Type B pancreatic cell (in vitro differentiated cells): ENCODE measurements at regions not wholly inside any gene's neighbourhood (a gene's known extent, or its start where the extent isn't known, plus 50 kb on each side); places are given as distances from the start of the nearest gene placed in this dataset.

Experiments used
- DNase-seq: peaks from one replicate; pipeline ENCODE4 v3.0.0; 2021; ENCODE audit warnings: mixed read lengths; ENCODE audit not compliant: unreplicated experiment; ENCODE audit errors: extremely low spot score
- H3K27ac Mint-ChIP-seq: 2 replicates; pipeline ENCODE4 v1.8.0; 2021; ENCODE audit warnings: mild to moderate bottlenecking, mixed read lengths
- H3K27me3 Mint-ChIP-seq: 2 replicates; pipeline ENCODE4 v1.8.0; 2021; ENCODE audit warnings: mixed read lengths
- H3K36me3 Mint-ChIP-seq: 2 replicates; pipeline ENCODE4 v1.8.0; 2021; ENCODE audit warnings: mixed read lengths
- H3K4me1 Mint-ChIP-seq: one replicate; pipeline ENCODE4 v1.8.0; 2021; ENCODE audit warnings: mixed read lengths; ENCODE audit not compliant: unreplicated experiment
- H3K4me3 Mint-ChIP-seq: 2 replicates; pipeline ENCODE4 v1.8.0; 2021; ENCODE audit warnings: mild to moderate bottlenecking, mixed read lengths
- H3K9me3 Mint-ChIP-seq: 2 replicates; pipeline ENCODE4 v1.8.0; 2021; ENCODE audit warnings: mixed read lengths
- TF ChIP-seq, protein P1 (sequence below): fragments of 200-600 bp; sonication (generic); conservative IDR thresholded peaks from 2 replicates; pipeline ENCODE4 v1.5.0; 2021; ENCODE audit warnings: antibody characterized with exemption, mild to moderate bottlenecking

DNA sequence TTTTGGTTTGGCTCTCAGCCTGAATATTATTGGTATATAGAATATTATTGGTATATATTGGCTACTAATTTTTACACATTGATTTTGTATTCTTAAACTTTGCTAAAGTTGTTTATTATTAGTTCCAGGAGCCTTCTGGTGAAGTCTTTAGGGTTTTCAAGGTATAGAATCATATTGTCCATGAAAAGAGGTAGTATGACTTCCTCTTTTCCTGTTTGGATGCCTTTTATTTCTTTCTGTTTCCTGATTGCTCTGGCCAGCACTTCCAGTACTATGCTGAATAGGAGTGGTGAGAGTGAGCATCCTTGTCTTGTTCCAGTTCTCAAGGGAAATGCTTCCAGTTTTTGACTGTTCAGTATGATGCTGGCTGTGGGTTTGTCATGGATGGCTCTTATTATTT is 107.3 kb upstream of the LIPC start:
- no peak overlapping the region for H3K4me3 Mint-ChIP-seq
- TF ChIP-seq, protein P1, sequence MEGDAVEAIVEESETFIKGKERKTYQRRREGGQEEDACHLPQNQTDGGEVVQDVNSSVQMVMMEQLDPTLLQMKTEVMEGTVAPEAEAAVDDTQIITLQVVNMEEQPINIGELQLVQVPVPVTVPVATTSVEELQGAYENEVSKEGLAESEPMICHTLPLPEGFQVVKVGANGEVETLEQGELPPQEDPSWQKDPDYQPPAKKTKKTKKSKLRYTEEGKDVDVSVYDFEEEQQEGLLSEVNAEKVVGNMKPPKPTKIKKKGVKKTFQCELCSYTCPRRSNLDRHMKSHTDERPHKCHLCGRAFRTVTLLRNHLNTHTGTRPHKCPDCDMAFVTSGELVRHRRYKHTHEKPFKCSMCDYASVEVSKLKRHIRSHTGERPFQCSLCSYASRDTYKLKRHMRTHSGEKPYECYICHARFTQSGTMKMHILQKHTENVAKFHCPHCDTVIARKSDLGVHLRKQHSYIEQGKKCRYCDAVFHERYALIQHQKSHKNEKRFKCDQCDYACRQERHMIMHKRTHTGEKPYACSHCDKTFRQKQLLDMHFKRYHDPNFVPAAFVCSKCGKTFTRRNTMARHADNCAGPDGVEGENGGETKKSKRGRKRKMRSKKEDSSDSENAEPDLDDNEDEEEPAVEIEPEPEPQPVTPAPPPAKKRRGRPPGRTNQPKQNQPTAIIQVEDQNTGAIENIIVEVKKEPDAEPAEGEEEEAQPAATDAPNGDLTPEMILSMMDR, result no peak
- H3K36me3 Mint-ChIP-seq, result peaks cover 6% of the 10 kb centered on the region
- H3K27me3 Mint-ChIP-seq, result no peaks in the 10 kb centered on the region
- no peak overlapping the region for H3K27ac Mint-ChIP-seq
- DNase-seq, result no peak
- no peaks in the 10 kb centered on the region for H3K9me3 Mint-ChIP-seq
- H3K4me1 Mint-ChIP-seq, result no peaks in the 10 kb centered on the region

DNA sequence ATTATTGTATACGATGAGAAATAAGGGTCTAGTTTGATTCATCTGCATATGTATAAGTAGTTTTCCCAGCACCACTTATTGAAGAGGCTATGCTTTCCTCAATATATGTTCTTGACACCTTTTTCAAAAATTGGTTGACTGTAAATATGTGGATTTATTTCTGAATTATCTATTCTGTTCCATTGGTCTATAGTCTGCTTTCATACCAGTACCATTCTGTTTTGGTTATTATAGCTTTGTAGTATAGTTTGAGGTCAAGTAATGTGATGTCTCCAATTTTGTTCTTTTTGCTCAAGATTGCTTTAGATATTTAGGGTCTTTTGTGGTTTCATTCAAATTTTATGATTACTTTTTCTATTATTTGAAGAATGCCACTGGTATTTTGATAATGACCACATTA is 103.8 kb upstream of the LIPC start:
- H3K4me1 Mint-ChIP-seq, result peaks cover 30% of the 10 kb centered on the region
- H3K36me3 Mint-ChIP-seq, result peaks cover 6% of the 10 kb centered on the region
- H3K4me3 Mint-ChIP-seq, result no peak overlapping the region
- H3K9me3 Mint-ChIP-seq, result no peaks in the 10 kb centered on the region
- TF ChIP-seq, protein P1, result no peak
- H3K27ac Mint-ChIP-seq, result no peak overlapping the region
- no peaks in the 10 kb centered on the region for H3K27me3 Mint-ChIP-seq
- no peak for DNase-seq

DNA sequence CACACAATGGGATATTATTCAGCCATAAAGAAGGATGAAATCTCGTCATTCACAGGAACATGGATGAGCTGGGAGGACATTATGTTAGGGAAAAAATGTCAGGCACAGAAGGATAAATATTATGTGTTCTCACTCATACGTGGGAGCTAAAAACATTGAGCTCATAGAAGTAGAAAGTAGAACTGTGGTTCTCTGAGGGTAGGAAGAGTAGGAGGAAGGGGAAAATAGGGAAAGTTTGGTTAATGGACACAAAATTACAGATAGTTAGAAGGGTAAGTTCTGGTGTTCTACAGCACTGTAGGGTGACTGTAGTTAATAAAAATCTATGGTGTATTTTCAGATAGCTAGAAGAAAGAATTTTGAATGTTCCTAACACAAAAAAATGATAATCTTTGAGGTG is 102.6 kb upstream of the LIPC start:
- H3K27ac Mint-ChIP-seq, result no peak overlapping the region
- no peaks in the 10 kb centered on the region for H3K27me3 Mint-ChIP-seq
- peaks cover 6% of the 10 kb centered on the region for H3K36me3 Mint-ChIP-seq
- peaks cover 35% of the 10 kb centered on the region for H3K4me1 Mint-ChIP-seq
- TF ChIP-seq, protein P1, result no peak
- H3K9me3 Mint-ChIP-seq, result peaks cover 5% of the 10 kb centered on the region
- H3K4me3 Mint-ChIP-seq, result no peak overlapping the region
- DNase-seq, result no peak

- peaks cover 8% of the 10 kb centered on the region for H3K9me3 Mint-ChIP-seq
- peak overlapping the region; percentile 57 for H3K4me3 Mint-ChIP-seq
- TF ChIP-seq, protein P1, result no peak
- no peak for DNase-seq
- peak overlapping the region; percentile 97 for H3K27ac Mint-ChIP-seq
- no peaks in the 10 kb centered on the region for H3K27me3 Mint-ChIP-seq
- peaks cover 35% of the 10 kb centered on the region for H3K4me1 Mint-ChIP-seq
- peaks cover 6% of the 10 kb centered on the region for H3K36me3 Mint-ChIP-seq
Observed at GRCh38 chr15:58329781-58330671, 101.8 kb upstream of the LIPC start.

- H3K4me3 Mint-ChIP-seq, result peak overlapping the region; percentile 74
- TF ChIP-seq, protein P1, result no peak
Observed at GRCh38 chr15:58330741-58331559, 100.8 kb upstream of the LIPC start.

More at GRCh38 chr15:58330741-58331559, 100.8 kb upstream of the LIPC start:
- Mint-ChIP-seq H3K9me3 (peaks cover 10% of the 10 kb centered on the region), H3K4me1 (peaks cover 35% of the 10 kb centered on the region), H3K27me3 (no peaks in the 10 kb centered on the region), H3K36me3 (peaks cover 7% of the 10 kb centered on the region), H3K27ac (peak overlapping the region; percentile 97)
- DNase-seq, result no peak
